ENCODE measurements at regions not wholly inside any gene's neighbourhood (a gene's known extent, or its start where the extent isn't known, plus 50 kb on each side); places are given as distances from the start of the nearest gene placed in this dataset.

DNA sequence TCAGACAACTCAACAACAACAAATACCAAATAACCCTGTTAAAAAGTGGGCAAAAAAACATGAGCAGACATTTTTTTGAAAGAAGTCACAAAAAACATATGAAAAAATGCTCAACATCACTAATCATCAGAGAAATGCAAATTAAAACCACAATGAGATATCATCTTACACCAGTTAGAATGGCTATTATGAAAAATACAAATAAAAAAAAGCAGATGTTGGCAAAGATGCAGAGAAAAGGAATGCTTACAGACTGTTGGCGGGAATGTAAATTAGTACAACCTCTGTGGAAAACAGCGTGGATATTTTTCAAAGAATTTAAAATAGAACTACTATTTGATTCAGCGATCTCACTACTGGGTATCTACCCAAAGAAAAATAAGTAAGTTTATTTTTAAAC, 114.0 kb downstream of the SLC38A4 start:
- DNase-seq (ENCODE audit: low read depth in 2 of 2), result peak; percentile 24 to 28
- no peak overlapping the region for H3K4me3 ChIP-seq (replicated peaks in 1 of 2; ENCODE audit: low read depth in 2 of 2, low read length in 2 of 2)
- TF ChIP-seq, protein P1, sequence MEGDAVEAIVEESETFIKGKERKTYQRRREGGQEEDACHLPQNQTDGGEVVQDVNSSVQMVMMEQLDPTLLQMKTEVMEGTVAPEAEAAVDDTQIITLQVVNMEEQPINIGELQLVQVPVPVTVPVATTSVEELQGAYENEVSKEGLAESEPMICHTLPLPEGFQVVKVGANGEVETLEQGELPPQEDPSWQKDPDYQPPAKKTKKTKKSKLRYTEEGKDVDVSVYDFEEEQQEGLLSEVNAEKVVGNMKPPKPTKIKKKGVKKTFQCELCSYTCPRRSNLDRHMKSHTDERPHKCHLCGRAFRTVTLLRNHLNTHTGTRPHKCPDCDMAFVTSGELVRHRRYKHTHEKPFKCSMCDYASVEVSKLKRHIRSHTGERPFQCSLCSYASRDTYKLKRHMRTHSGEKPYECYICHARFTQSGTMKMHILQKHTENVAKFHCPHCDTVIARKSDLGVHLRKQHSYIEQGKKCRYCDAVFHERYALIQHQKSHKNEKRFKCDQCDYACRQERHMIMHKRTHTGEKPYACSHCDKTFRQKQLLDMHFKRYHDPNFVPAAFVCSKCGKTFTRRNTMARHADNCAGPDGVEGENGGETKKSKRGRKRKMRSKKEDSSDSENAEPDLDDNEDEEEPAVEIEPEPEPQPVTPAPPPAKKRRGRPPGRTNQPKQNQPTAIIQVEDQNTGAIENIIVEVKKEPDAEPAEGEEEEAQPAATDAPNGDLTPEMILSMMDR (IDR thresholded peaks at IDR 0.05; ENCODE audit: low read depth, low read length), result no peak

DNA sequence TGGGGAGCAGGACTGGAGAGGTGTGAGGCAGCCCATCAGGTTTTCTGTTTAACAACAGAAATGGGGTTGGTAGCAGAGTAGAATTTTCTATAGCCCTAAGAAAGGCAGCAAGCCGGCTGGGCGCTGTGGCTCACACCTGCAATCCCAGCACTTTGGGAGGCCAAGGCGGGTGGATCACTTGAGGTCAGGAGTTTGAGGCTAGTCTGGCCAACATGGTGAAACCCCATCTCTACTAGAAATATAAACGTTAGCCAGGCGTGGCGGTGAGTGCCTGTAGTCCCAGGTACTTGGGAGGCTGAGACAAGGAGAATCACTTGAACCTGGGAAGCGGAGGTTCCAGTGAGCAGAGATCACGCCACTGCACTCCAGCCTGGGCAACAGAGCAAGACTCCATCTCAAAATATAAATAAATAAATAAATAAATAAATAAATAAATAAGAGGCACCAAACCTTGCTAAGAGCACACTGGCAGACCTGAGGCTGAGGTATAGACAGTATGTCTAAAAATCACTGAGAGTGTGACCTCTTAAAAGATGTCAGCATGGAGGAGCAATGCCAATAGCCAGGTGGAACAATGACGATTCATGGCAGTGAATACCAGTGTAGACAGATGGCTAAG, 115.6 kb downstream of the SLC38A4 start:
- DNase-seq (ENCODE audit: low read depth in 2 of 2), result no peak
- no peak overlapping the region for H3K4me3 ChIP-seq (replicated peaks in 1 of 2; ENCODE audit: low read depth in 2 of 2, low read length in 2 of 2)
- TF ChIP-seq, protein P1 (IDR thresholded peaks at IDR 0.05; ENCODE audit: low read depth, low read length), result no peak

DNA sequence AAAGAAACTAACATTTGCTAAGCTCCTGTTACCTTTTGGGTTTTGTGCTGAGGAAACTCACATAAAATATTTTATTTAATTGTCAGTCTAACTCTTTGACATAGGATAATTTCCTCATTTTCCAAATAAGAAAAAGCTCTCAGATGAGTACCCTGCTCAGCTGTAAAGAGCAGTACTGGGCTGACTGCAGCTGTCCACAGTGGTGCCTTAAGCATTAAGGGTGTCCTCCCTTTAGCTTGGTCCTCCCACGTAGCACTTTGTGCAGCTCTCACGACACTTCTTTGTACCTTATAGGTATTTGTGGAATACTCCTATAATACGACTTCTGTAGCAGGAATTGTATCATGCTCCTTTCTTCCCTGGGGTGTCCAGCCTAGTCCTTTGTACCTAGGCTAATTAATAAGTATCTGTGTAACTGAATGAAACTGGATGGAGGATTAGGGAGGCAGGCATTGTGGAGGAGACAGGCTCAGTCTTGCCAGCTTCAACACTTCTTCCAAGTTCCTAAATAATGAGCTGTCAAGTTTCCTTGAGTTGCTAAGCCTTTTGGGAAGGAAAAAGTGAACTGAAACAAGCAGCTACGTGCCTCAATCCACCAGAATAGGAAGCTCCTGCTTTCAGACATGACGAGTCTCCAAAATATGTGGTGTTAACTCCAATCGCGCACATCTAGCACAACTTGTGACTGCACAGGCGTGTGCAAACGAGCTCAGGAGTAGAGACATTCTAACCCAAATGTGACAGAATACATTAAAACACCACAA, 123.0 kb downstream of the SLC38A4 start:
- peak; percentile 68 to 72 for DNase-seq (ENCODE audit: low read depth in 2 of 2)
- no peak overlapping the region for H3K4me3 ChIP-seq (replicated peaks in 1 of 2; ENCODE audit: low read depth in 2 of 2, low read length in 2 of 2)
- TF ChIP-seq, protein P1 (IDR thresholded peaks at IDR 0.05; ENCODE audit: low read depth, low read length), result no peak

DNA sequence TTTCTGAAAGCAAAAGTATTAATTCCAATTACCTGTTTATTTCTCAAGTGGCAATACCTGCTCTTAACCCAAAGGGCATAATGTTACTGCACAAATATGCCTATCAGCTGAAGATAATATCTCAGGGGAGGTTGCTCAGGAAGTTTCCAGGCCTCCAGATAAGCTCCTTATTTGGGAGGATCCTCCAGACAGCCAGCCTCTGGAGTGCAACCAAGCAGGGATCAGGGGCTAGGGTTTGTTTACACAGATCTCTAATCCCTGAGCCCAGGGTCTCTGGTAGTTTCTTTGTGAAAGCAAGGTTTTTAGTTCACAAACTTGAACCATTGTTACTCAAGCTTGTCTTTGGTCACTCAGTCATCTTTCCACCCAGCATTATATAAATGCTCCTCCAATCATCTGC, 124.4 kb downstream of the SLC38A4 start:
- TF ChIP-seq, protein P1 (IDR thresholded peaks at IDR 0.05; ENCODE audit: low read depth, low read length), result no peak
- H3K4me3 ChIP-seq (replicated peaks in 1 of 2; ENCODE audit: low read depth in 2 of 2, low read length in 2 of 2), result no peak overlapping the region
- no peak for DNase-seq (ENCODE audit: low read depth in 2 of 2)

DNA sequence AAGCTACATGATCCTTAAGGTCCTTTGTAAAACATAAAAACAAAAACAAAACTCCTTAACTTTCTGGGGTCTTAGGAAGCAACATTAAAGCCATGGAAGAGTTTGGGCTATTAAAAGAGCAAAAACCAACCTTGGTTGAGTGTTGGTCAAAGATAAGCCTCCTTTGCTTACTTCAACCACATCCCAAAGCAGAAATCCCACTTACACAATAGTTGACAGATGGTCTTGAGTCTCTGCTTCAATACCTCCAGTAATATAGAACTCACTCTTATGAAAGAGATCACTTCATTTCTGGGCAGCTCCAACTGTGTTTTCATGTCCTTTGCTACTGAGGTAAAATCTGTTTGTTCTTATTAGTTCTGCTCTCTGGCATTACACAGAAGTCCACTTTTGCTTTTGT, 125.8 kb downstream of the SLC38A4 start:
- no peak overlapping the region for H3K4me3 ChIP-seq (replicated peaks in 1 of 2; ENCODE audit: low read depth in 2 of 2, low read length in 2 of 2)
- DNase-seq (ENCODE audit: low read depth in 2 of 2), result no peak
- TF ChIP-seq, protein P1 (IDR thresholded peaks at IDR 0.05; ENCODE audit: low read depth, low read length), result no peak

DNA sequence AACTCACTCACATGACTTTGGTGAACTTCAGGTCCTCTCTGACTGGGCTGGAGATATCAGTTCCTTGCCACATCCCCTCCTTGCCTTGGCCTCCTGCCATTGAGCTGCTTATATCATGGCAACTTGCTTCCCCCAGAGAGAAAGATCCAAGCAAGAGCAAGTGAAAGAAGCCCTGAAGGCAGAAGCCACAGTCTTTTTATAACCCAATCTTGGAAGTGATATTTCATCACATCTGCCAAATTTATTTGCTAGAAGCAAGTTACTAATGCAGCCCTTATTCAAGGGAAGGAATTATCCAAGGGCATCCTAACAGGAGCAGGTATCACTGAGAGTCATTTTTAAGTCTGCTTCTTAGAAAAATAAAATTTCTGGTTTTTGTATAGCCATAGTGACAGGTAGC, 127.8 kb downstream of the SLC38A4 start:
- TF ChIP-seq, protein P1 (IDR thresholded peaks at IDR 0.05; ENCODE audit: low read depth, low read length), result no peak
- H3K4me3 ChIP-seq (replicated peaks in 1 of 2; ENCODE audit: low read depth in 2 of 2, low read length in 2 of 2), result no peak overlapping the region
- DNase-seq (ENCODE audit: low read depth in 2 of 2), result no peak

All from cardiac fibroblast (primary cell).